Stimulated activated CD4-positive, alpha-beta T cell treated with anti-CD3 and anti-CD28 coated beads, Interleukin-15, amount 100 ng/mL, for 24 hours (primary cell): ENCODE measurements at regions not wholly inside any gene's neighbourhood (a gene's known extent, or its start where the extent isn't known, plus 50 kb on each side); places are given as distances from the start of the nearest gene placed in this dataset.
"Not testable (repeated sequence)": the region's sequence is repeated elsewhere in the genome, so short reads cannot be mapped to it uniquely, and the experiment has no call there.

Experiments
- DNase-seq: peaks from one replicate; pipeline ENCODE4 v3.0.0-alpha.2; 2020

DNA sequence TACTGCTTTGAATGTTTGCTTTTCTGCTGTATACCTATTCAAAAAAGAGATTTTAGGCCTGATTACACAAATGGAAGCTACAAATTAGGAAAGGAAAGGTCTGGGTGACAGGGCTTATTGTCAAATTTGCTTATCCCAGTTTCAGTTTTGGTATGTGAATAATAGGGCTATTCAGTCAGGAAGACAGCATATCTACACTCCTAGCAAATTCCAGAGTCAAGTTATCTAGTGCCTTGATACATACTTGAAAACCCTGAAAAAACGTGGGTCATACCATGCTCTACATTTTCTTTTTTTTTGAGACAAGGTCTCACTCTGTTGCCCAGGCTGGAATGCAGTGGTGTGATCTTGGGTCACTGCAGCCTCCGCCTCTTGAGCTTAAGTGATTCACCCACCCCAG, 59.2 kb upstream of the CCDC180 start:
- DNase-seq = not testable (repeated sequence)

DNA sequence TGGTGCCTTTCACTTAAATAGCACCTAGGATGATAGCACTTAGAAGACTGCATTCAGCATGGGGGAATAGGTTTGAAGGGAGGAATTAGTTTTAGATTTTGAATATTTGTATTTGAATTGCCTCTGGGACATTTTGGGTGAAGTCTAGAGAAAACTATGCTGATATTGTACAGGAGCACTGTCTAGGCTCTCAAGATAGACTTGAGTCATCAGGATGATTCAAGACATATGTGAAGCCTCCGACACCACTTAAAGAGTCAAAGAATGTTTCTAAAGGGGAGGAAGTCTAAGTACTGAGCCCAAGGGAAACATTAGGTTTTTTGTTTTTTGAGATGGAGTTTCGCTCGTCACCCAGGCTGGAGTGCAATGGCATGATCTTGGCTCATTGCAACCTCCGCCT, 63.9 kb upstream of the CCDC180 start:
- no peak for DNase-seq

DNA sequence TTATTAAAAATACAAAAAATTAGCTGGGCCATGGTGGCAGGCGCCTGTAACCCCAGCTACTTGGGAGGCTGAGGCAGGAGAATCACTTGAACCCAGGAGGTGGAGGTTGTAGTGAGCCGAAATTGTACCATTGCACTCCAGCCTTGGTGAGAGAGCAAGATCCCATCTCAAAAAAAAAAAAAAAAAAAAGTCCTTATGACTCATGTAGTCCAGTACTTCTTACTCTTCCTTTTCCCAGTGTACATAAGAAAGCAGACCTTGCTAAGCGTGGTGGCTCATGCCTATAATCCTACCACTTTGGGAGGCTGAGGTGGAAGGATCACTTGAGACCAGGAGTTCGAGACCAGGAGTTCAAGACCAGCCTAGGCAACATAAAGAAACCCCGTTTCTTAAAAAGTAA, 66.0 kb upstream of the CCDC180 start:
- DNase-seq = not testable (repeated sequence)

GRCh38 chr9:97237951-97238889, 69.2 kb upstream of the CCDC180 start:
- peak; percentile 83 for DNase-seq

- no peak for DNase-seq
Observed at GRCh38 chr9:97237311-97237786, 70.1 kb upstream of the CCDC180 start.

DNA sequence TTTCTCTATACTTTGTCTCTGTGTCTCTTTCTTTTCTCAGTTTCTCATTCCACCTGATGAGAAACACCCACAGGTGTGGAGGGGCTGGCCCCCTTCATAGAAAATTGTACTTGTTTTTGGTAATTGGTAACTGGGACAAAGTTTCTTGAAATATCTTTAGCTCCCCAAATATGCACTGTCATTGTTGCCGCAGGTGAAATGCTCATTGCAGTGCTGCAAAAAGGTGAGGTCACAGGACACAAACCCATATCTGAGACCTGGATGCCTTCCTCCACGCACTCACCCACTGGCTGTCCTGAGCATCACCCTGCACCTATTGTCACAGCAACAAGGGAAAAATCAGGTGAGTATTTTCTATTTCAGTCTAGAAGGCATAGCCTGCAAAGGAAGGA, 74.5 kb upstream of the CCDC180 start:
- DNase-seq = not testable (repeated sequence)

DNA sequence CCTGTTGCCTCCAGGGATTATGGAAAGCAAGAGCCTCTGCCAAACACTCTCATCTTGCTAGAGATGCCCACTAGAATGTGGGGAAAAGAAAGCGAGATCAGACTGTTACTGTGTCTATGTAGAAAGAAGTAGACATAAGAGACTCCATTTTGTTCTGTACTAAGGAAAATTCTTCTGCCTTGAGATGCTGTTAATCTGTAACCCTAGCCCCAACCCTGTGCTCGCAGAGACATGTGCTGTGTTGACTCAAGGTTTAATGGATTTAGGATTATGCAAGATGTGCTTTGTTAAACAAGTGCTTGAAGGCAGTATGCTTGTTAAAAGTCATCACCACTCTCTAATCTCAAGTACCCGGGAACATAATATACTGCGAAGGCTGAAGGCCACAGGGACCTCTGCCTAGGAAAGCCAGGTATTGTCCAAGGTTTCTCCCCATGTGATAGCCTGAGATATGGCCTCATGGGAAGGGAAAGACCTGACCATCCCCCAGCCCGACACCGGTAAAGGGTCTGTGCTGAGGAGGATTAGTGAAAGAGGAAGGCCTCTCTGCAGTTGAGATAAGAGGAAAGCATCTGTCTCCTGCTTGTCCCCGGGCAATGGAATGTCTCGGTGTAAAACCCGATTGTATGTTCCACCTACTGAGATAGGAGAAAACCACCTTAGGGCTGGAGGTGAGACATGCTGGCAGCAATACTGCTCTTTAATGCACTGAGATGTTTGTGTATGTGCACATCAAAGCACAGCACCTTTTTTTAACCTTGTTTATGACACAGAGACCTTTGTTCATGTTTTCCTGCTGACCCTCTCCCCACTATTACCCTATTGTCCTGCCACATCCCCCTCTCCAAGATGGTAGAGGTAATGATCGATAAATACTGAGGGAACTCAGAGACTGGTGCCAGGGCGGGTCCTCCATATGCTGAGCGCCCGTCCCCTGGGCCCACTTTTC, 75.1 kb upstream of the CCDC180 start:
- DNase-seq = not testable (repeated sequence)

GRCh38 chr9:97222393-97222792, 85.1 kb upstream of the CCDC180 start:
- DNase-seq = not testable (repeated sequence)

- DNase-seq = peak; percentile 70
Observed at GRCh38 chr9:97221478-97222355, 85.7 kb upstream of the CCDC180 start.

DNA sequence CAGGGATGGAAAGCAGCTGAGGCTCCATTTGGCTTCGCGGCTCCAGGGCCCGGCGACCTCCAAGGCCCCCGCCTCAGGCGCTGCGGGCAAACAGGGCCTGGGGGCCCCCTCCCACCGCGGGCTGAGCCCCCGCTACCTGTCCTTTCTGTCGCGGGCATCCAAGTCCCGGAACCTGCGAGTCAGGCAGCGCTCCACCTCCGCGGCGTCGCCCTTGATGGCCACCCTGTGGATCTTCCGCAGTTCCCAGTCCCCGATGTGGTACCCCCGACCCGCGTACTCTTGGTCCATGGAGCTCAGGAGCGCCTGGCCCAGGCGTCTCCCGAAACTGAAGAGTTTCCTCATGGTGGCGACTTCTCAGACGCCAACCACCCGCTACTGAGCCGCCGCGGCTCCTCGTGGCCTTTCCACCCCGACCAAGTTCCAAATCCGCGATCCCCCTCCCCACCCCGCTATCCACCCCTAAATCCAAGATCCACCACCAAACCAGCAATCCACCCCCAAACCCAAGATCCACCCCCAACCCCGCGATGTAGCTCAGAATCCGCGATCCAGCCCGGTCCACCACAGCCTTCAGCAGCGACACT, 86.5 kb upstream of the CCDC180 start:
- no peak for DNase-seq

DNA sequence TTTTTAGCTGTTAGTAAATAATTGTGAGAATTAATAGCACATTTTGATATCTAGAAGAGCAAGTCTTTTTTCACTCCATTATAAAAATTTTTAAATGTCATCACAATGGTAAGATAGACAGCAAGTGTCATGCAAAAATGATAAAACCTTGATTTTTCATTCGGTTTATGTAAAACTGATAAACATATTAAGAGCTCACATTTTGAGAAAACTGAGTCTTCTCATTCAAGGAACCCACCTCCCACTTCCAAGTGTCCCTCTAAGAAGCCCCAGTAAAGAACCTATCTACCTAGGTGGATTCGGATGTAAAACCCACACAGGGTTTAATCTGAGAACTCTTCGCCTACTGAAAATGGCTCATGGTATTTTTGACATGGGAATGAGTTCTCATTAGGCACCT, 87.1 kb upstream of the CCDC180 start:
- DNase-seq = not testable (repeated sequence)

DNA sequence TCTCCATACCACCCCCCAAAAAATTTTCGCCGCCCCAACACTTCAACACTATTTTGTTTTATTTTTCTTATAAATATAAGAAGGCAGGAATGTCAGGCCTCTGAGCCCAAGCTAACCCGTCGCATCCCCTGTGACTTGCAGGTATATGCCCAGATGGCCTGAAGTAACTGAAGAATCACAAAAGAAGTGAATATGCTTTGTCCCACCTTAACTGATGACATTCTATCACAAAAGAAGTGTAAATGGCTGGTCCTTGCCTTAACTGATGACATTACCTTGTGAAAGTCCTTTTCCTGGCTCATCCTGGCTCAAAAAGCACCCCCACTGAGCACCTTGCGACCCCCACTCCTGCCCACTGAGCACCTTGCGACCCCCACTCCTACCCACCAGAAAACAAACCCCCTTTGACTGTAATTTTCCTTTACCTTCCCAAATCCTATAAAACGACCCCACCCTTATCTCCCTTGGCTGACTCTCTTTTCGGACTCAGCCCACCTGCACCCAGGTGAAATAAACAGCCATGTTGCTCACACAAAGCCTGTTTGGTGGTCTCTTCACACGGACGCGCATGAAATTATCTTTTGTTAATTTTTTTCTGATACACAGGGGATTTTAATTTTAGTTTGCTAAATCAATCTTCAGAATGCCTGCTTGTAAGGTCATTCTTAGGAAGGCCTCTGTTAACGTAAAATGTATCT, 87.9 kb upstream of the CCDC180 start:
- not testable (repeated sequence) for DNase-seq

GRCh38 chr9:97215127-97215526, 92.3 kb upstream of the CCDC180 start:
- DNase-seq = not testable (repeated sequence)

- not testable (repeated sequence) for DNase-seq
Observed at GRCh38 chr9:97214556-97214955, 92.9 kb upstream of the CCDC180 start.

- DNase-seq = not testable (repeated sequence)
Observed at GRCh38 chr9:97199683-97200082, 107.8 kb upstream of the CCDC180 start.

- not testable (repeated sequence) for DNase-seq
Observed at GRCh38 chr9:97193767-97194166, 113.7 kb upstream of the CCDC180 start.

GRCh38 chr9:97188545-97188944, 118.9 kb upstream of the CCDC180 start:
- DNase-seq = no peak

- DNase-seq = not testable (repeated sequence)
Observed at GRCh38 chr9:97187706-97188105, 119.8 kb upstream of the CCDC180 start.

DNA sequence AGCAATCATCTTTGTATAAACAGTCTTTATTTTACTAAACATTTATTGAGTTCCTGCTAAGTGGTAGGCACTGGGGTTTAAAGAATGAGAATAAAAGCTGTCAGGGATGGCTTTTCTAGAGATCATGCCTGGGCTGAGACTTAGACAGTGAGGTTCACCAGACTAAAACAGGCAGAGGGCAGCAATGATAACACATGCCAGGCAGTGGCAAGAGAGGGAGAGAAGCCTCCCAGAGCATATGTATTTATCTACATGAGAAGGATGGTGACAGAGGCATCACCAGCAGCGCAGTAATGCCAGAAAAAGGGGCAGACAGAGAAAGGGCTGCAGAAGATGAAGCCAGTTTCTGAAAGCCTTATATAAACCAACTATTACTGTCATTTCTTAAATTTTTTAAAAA, 121.0 kb upstream of the CCDC180 start:
- DNase-seq = no peak

- not testable (repeated sequence) for DNase-seq
Observed at GRCh38 chr9:97182532-97182931, 124.9 kb upstream of the CCDC180 start.

DNA sequence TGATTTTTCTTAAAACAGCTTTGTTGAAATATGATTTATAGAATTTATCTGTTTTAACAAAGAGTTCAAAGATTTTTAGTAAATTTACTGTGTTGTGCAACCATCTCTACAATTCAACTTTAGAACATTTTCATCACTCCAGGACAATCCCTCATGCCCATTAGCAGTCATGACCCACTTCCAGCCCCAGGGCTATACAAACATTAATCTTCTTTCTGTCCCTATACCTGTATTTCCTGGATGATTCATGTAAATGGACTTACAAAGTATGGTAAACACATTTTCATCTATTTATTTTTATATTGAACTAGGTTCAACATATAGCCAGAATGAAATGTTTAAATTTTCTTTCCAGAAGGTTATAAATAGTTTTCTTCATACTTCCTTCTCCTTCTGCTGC, 127.8 kb upstream of the CCDC180 start:
- DNase-seq = no peak
